ENCODE measurements at regions not wholly inside any gene's neighbourhood (a gene's known extent, or its start where the extent isn't known, plus 50 kb on each side); places are given as distances from the start of the nearest gene placed in this dataset.

DNA sequence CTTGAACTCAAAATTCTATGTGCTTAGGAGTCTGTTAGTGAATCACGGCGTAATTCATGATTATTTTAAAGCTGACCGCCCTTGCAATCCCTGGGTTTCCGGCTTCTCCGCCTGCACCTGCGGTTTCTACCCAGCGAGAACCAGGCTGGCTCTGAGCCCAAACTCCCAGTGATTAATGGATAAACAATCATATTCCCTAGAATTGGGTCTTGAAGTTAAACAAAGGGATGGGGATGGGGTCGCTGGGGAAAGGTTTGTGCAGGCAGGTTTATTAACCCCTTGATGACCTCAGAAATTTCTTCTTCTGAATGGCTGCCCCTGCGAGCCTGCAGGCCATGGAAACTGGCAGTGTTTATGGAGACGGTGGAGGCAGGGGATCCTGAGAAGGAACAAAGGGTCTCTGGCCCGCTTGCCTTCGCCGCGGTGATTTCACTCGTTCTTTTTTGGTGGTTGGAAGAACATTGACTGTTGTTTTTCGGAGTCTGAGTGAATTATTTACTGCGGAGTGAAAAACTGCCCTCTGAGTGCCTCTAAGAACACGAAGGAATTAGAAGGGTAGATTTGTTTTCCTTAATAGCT lies 1000.3 kb downstream of the BRD1 start:
- no peak overlapping the region for H3K27ac ChIP-seq
- TF ChIP-seq, protein P1, sequence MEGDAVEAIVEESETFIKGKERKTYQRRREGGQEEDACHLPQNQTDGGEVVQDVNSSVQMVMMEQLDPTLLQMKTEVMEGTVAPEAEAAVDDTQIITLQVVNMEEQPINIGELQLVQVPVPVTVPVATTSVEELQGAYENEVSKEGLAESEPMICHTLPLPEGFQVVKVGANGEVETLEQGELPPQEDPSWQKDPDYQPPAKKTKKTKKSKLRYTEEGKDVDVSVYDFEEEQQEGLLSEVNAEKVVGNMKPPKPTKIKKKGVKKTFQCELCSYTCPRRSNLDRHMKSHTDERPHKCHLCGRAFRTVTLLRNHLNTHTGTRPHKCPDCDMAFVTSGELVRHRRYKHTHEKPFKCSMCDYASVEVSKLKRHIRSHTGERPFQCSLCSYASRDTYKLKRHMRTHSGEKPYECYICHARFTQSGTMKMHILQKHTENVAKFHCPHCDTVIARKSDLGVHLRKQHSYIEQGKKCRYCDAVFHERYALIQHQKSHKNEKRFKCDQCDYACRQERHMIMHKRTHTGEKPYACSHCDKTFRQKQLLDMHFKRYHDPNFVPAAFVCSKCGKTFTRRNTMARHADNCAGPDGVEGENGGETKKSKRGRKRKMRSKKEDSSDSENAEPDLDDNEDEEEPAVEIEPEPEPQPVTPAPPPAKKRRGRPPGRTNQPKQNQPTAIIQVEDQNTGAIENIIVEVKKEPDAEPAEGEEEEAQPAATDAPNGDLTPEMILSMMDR (IDR thresholded peaks at IDR 0.05): no peak
- no peak for TF ChIP-seq ZFX (IDR thresholded peaks at IDR 0.05; ENCODE audit: borderline replicate concordance)

DNA sequence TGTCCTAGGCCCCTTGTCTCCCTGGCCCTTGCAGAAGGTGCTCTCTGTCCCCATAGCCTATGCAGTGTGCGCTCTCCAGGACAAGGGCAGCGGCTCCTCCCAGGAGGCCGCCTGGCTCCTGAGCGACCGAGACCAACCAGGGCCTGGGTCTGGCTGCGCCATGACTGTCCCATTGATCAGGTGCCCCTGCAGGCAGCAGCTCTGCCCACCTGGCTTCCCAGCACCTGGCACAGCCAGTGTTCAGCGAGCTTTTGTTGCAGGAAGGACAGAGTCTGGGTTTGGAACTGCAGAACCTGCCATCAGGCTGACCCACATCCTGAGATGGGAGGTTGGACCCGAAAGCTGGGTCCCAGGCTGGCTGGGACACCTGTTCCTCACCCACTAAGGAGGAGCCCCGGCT lies 1001.1 kb downstream of the BRD1 start:
- H3K27ac ChIP-seq: no peak overlapping the region
- TF ChIP-seq ZFX (IDR thresholded peaks at IDR 0.05; ENCODE audit: borderline replicate concordance): no peak
- TF ChIP-seq, protein P1 (IDR thresholded peaks at IDR 0.05): no peak

DNA sequence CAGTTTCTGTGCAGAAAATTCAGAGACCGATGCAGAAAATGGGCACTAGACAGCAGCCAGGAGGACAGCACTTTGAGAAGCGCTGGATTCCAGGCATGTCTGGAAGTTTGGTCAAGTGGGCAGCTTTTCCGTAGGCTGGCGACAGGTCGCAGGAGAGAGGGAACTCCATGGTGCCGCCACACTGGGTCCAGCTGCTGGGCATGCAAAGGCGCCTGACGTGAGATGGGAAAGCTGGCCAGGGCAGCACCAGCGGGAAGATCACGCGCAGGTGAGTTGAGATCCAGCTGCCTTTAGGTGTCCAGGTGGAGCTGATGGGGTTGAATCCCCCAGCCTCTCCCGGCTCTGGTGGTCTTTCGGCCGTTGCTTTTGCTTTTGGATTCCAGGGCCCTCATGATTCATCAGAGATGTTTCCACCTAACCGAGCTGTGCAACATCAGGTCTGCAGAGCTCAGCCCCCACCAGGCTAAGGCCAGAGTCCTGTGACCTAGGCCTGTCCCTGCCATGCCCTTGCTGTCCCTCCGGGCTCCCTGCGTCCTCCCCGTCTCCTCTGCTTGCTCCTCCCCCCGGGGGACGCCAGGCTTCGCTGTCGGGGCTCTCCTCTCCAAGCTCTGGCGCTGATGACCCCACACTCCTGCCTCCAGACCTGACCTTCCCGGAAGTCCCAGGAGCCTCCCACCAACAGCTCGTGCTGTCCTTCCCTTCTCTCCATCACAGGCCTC lies 1001.7 kb downstream of the BRD1 start:
- TF ChIP-seq, protein P1 (IDR thresholded peaks at IDR 0.05): no peak
- TF ChIP-seq ZFX (IDR thresholded peaks at IDR 0.05; ENCODE audit: borderline replicate concordance): no peak

DNA sequence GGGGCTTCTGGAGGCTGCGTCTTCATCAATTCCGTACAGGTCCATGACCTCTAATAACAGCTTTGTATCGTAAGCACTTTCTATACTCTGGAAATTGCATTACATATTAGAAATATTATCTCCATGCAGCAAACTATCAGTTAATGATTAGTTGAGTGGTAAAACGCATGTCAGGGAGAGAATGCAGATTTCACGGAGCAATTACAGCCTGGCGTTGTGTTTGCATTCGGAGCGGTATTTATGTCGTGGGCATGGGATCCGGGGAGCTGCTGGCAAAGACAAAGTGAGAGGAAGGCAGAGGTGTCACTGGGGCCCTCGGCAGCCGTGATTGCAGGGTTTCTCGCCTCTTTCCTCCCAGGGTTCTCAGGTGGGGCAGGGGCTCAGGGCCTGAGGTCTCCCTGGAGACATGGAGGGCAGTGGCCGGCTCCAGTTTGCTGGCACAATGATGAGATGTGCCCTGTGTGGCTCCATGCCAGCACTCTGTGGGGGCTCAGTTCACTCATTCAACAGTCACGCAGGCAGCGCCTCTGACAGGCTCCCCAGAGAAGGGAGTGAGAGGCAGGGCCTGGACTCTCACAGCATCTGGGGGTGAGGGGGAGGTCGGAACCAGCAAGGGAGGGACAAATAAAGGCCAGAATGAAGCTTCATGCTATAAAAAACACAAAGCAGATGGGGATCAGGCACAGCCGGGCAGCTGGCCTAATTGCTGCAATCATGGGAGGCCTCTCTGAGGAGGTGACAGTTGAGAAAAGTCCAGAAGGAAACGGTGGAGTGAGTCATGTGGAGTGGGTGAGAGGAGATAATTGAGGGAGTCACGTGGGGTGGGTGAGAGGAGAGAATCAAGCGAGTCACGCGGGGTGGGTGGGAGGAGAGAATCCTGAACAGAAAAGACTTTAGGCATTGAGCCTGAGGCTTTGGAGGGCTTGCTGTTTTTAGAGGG lies 1002.7 kb downstream of the BRD1 start:
- no peak for TF ChIP-seq ZFX (IDR thresholded peaks at IDR 0.05; ENCODE audit: borderline replicate concordance)
- TF ChIP-seq, protein P1 (IDR thresholded peaks at IDR 0.05): no peak
- H3K27ac ChIP-seq: no peak overlapping the region

More for the DNA sequence above, 1001.7 kb downstream of the BRD1 start:
- H3K27ac ChIP-seq: no peak overlapping the region

DNA sequence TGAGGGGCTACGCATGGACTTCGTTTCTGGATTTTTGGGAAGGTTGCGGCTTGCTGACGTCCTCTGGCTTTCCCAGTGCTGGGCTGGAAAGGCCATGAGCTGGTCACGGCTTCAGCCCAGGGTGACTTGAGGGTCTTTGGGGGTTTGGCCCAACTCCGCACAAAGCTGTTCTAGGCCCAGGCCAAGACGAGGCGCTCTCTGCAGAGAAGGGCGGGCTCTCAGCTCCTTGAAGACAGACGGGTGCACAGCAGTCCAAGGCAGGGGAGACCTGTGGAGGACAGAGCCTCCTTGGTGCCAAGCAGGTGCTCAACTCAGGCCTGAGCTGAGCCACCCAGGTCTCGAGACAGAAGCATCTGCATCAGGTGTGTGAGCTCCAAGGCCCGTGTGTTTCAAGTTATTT lies 1003.7 kb downstream of the BRD1 start:
- TF ChIP-seq, protein P1 (IDR thresholded peaks at IDR 0.05): no peak
- no peak overlapping the region for H3K27ac ChIP-seq

DNA sequence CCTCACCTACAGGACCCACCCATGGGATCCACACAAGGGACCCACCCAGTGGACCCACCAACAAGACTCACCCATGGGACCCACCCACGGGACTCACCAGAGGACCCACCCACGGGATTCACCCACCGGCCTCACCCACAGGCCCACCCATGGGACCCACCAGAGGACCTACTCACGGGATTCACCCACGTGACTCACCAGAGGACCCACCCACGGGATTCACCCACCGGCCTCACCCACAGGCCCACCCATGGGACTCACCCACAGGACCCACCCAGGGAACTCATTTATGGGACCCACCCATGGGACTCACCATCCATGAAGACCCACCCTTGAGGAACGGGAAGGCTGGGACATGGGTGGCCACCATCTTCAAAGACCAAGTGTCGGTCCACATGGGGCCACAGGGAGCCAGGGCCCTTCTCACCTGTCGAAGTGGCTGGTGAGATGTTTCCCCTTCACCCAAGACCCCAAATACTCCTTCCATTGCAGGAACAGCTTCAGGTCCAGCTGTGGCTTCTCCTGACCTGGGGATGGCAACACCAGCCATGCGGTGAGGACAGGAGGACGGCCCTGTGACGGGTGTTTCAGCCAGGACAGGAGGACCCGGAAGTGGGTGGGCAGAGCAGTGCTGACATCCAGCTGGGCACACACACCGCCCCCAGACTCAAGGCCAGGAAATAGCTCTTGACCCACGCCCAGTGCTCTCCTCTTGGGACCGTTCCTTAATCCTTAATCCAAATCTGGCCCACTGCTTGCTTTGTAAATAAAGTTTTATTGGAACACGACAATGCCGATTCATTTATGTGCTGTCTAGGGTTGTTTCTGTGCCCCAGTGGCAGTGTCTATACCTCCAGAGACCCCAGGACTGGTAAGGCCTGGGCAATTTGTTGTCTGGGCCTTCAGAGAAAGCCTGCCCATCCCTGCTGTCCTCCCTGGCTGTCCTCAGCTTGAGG lies 1005.1 kb downstream of the BRD1 start:
- no peak overlapping the region for H3K27ac ChIP-seq
- TF ChIP-seq, protein P1 (IDR thresholded peaks at IDR 0.05): no peak
- TF ChIP-seq ZFX (IDR thresholded peaks at IDR 0.05; ENCODE audit: borderline replicate concordance): no peak
